ENCODE measurements at regions not wholly inside any gene's neighbourhood (a gene's known extent, or its start where the extent isn't known, plus 50 kb on each side); places are given as distances from the start of the nearest gene placed in this dataset.

DNA sequence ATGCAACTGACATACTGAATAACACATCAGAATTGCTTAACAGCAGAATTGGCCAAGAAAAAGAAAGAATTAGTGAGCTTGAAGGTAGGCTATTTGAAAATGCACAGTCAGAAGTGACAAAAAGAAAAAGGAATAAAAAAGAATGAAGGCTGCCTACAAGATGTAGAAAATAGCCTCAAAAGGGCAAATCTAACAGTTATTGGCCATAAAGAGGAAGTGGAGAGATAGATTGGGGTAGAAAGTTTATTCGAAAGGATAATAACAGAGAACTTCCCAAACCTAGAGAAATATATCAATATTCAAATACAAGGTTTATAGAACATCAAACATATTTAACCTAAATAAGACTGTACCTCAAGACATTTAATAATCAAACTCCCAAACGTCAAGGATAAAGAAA is 67.5 kb downstream of the ATP6V1G3 start:
- ChIA-PET CTCF (no interaction called here), POLR2A (ENCODE audit: low non-redundant PET) (no interaction called here)
- H3K36me3 ChIP-seq (ENCODE audit: insufficient read depth, low read length, poor library complexity, severe bottlenecking) = no peaks in the 10 kb centered on the region
- no TSS peak for BruUV-seq (replicated peaks)
- no peak overlapping the region for H3K27ac ChIP-seq (ENCODE audit: low read depth, low read length, poor library complexity, severe bottlenecking)
- intact Hi-C loops (cut with micrococcal nuclease; ENCODE audit: unreplicated experiment) = no loop called here
- H3K4me1 ChIP-seq (ENCODE audit: insufficient read depth, low read length, poor library complexity, severe bottlenecking) = no peaks in the 10 kb centered on the region
- H3K4me3 ChIP-seq (ENCODE audit: low read depth, low read length, poor library complexity, severe bottlenecking) = no peak overlapping the region
- DNase-seq (ENCODE audit: low spot score) = no peak
- no peaks in the 10 kb centered on the region for H3K9me3 ChIP-seq (ENCODE audit: low read depth, low read length, poor library complexity, severe bottlenecking)
- no peaks in the 10 kb centered on the region for H3K27me3 ChIP-seq (replicated peaks; ENCODE audit: insufficient read depth, low read depth, low read length, poor library complexity)
- TF ChIP-seq, protein P1, sequence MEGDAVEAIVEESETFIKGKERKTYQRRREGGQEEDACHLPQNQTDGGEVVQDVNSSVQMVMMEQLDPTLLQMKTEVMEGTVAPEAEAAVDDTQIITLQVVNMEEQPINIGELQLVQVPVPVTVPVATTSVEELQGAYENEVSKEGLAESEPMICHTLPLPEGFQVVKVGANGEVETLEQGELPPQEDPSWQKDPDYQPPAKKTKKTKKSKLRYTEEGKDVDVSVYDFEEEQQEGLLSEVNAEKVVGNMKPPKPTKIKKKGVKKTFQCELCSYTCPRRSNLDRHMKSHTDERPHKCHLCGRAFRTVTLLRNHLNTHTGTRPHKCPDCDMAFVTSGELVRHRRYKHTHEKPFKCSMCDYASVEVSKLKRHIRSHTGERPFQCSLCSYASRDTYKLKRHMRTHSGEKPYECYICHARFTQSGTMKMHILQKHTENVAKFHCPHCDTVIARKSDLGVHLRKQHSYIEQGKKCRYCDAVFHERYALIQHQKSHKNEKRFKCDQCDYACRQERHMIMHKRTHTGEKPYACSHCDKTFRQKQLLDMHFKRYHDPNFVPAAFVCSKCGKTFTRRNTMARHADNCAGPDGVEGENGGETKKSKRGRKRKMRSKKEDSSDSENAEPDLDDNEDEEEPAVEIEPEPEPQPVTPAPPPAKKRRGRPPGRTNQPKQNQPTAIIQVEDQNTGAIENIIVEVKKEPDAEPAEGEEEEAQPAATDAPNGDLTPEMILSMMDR (conservative IDR thresholded peaks at IDR 0.05; ENCODE audit: low read depth, low read length) = no peak

DNA sequence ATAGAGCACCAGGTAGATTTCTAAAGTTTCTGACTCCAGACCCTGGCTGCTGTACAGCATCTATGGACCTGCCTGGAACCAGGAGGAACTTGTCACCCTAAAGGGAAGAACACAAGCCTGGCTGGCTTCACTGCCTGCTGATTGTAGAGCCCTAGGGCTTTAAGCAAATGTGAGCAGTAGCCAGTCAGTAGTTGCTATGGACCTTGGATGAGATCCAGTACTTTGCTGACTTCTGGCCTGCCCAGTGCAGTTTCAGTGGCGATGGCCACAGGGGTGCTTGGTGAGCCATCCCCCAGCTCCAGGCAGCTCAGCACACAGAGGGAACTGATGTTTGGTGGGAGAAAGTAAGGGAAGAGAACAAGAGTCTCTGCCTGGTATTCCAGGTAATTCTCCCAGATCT is 68.4 kb downstream of the ATP6V1G3 start:
- CTCF ChIA-PET = no interaction called here
- intact Hi-C loops (cut with micrococcal nuclease; ENCODE audit: unreplicated experiment) = no loop called here
- Histone ChIP-seq H3K27ac (ENCODE audit: low read depth, low read length, poor library complexity, severe bottlenecking) (no peak overlapping the region), H3K4me1 (ENCODE audit: insufficient read depth, low read length, poor library complexity, severe bottlenecking) (no peaks in the 10 kb centered on the region), H3K36me3 (ENCODE audit: insufficient read depth, low read length, poor library complexity, severe bottlenecking) (no peaks in the 10 kb centered on the region), H3K4me3 (ENCODE audit: low read depth, low read length, poor library complexity, severe bottlenecking) (no peak overlapping the region), H3K27me3 (replicated peaks; ENCODE audit: insufficient read depth, low read depth, low read length, poor library complexity) (no peaks in the 10 kb centered on the region), H3K9me3 (ENCODE audit: low read depth, low read length, poor library complexity, severe bottlenecking) (no peaks in the 10 kb centered on the region)
- BruUV-seq (replicated peaks) = no TSS peak
- TF ChIP-seq EZH2 (IDR thresholded peaks at IDR 0.05; ENCODE audit: borderline replicate concordance, low read depth, low read length, poor library complexity, severe bottlenecking) = no peak
- TF ChIP-seq, protein P1 (conservative IDR thresholded peaks at IDR 0.05; ENCODE audit: low read depth, low read length) = no peak
- DNase-seq (ENCODE audit: low spot score) = no peak
- POLR2A ChIA-PET (ENCODE audit: low non-redundant PET) = no interaction called here

DNA sequence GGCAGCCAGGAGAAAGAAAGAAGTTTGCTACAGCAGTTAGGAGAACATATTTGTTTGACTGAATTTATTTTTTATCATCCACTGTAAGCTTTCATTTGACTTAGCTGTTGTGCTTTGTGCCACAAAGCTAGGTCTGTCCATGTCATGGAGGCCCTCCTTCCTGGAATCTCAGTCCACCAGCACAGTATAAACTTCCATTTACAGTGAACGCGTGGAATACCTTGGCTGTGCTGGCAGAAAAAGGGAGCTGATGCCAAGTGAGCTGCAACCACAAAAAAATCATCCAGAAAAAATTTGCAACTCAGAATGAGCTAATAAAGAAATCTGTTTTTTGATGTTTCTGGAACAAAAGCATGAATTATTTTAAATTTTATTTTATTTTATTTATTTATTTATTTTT is 72.6 kb downstream of the ATP6V1G3 start:
- intact Hi-C loops (cut with micrococcal nuclease; ENCODE audit: unreplicated experiment) = loop anchor here (5.0 to 10.0 kb wide), 4 partner anchors 219 to 946 kb away; no protein-coding TSS in a partner anchor
- Histone ChIP-seq H3K36me3 (ENCODE audit: insufficient read depth, low read length, poor library complexity, severe bottlenecking) (no peaks in the 10 kb centered on the region), H3K4me1 (ENCODE audit: insufficient read depth, low read length, poor library complexity, severe bottlenecking) (no peaks in the 10 kb centered on the region), H3K27me3 (replicated peaks; ENCODE audit: insufficient read depth, low read depth, low read length, poor library complexity) (no peaks in the 10 kb centered on the region), H3K4me3 (ENCODE audit: low read depth, low read length, poor library complexity, severe bottlenecking) (no peak overlapping the region), H3K9me3 (ENCODE audit: low read depth, low read length, poor library complexity, severe bottlenecking) (no peaks in the 10 kb centered on the region), H3K27ac (ENCODE audit: low read depth, low read length, poor library complexity, severe bottlenecking) (no peak overlapping the region)
- POLR2A ChIA-PET (ENCODE audit: low non-redundant PET) = no interaction called here
- CTCF ChIA-PET = no interaction called here
- no TSS peak for BruUV-seq (replicated peaks)
- TF ChIP-seq, protein P1 (conservative IDR thresholded peaks at IDR 0.05; ENCODE audit: low read depth, low read length) = no peak
- no peak for TF ChIP-seq EZH2 (IDR thresholded peaks at IDR 0.05; ENCODE audit: borderline replicate concordance, low read depth, low read length, poor library complexity, severe bottlenecking)
- no peak for DNase-seq (ENCODE audit: low spot score)
